WTC11 (cell line): ENCODE measurements at regions not wholly inside any gene's neighbourhood (a gene's known extent, or its start where the extent isn't known, plus 50 kb on each side); places are given as distances from the start of the nearest gene placed in this dataset.

Experiments
- ATAC-seq: fragments of 200-7000 bp; cut with Tn5 transposase; 2 replicates; pipeline ENCODE4 v1.10.0; 2021; ENCODE audit warnings: mild to moderate bottlenecking, moderate library complexity
- CTCF ChIA-PET: fragments of 300-600 bp; sonication (Branson Sonifier 250); formaldehyde crosslinking; loops from one replicate; lab custom pipeline; 2021; ENCODE audit warnings: antibody characterized with exemption; lab: Charles Lee
- POLR2A ChIA-PET: fragments of 350-600 bp; sonication (Branson Sonifier 250); formaldehyde crosslinking; loops from one replicate; lab custom pipeline; 2021; ENCODE audit warnings: antibody characterized with exemption; lab: Charles Lee
- DNase-seq: peaks from one replicate; pipeline ENCODE4 v3.0.0; 2021; ENCODE audit warnings: low spot score
- H3K27ac Mint-ChIP-seq: 2 replicates; pipeline ENCODE4 v1.8.0; 2021; ENCODE audit warnings: mixed read lengths
- H3K27me3 Mint-ChIP-seq: 2 replicates; pipeline ENCODE4 v1.8.0; 2021; ENCODE audit warnings: low read depth, mild to moderate bottlenecking, moderate library complexity, mixed read lengths
- H3K36me3 Mint-ChIP-seq: 2 replicates; pipeline ENCODE4 v1.8.0; 2021; ENCODE audit warnings: mixed read lengths
- H3K4me1 Mint-ChIP-seq: 2 replicates; pipeline ENCODE4 v1.8.0; 2022; ENCODE audit warnings: mixed read lengths
- H3K4me3 Mint-ChIP-seq: 2 replicates; pipeline ENCODE4 v1.8.0; 2021; ENCODE audit warnings: mild to moderate bottlenecking, moderate library complexity, mixed read lengths
- H3K9me3 Mint-ChIP-seq: 2 replicates; pipeline ENCODE4 v1.8.0; 2021; ENCODE audit warnings: mixed read lengths
- ERG ChIP-seq: fragments of 250-450 bp; sonication (Bioruptor Pico); IDR thresholded peaks from 2 replicates; pipeline ENCODE4 v1.8.0; 2021; ENCODE audit warnings: mild to moderate bottlenecking
- GTF2I ChIP-seq: fragments of 250-450 bp; sonication (Bioruptor Pico); conservative IDR thresholded peaks from 2 replicates; pipeline ENCODE4 v1.4.0; 2021; ENCODE audit warnings: mild to moderate bottlenecking
- JAZF1 ChIP-seq: fragments of 250-450 bp; sonication (Bioruptor Pico); IDR thresholded peaks from 2 replicates; pipeline ENCODE4 v1.9.0; 2021; ENCODE audit warnings: moderate library complexity, mild to moderate bottlenecking, inconsistent platforms
- OVOL2 ChIP-seq: fragments of 250-450 bp; sonication (Bioruptor Pico); IDR thresholded peaks from 2 replicates; pipeline ENCODE4 v1.9.0; 2021; ENCODE audit warnings: mild to moderate bottlenecking, borderline replicate concordance
- PRRX2 ChIP-seq: fragments of 250-450 bp; sonication (Bioruptor Pico); IDR thresholded peaks from 2 replicates; pipeline ENCODE4 v1.8.0; 2021; ENCODE audit warnings: mild to moderate bottlenecking
- RELA ChIP-seq: sonication (generic); formaldehyde crosslinking; IDR thresholded peaks from 2 replicates; pipeline ENCODE4 v1.8.1; 2022; ENCODE audit warnings: missing genetic modification reagents, mild to moderate bottlenecking, borderline replicate concordance
- TEAD4 ChIP-seq: sonication (generic); formaldehyde crosslinking; IDR thresholded peaks from 2 replicates; pipeline ENCODE4 v1.8.0; 2022; ENCODE audit warnings: mild to moderate bottlenecking, missing genetic modification reagents
- ZMAT4 ChIP-seq: fragments of 250-450 bp; sonication (Bioruptor Pico); IDR thresholded peaks from 2 replicates; pipeline ENCODE4 v1.9.0; 2021; ENCODE audit warnings: mild to moderate bottlenecking
- ZNF671 ChIP-seq: fragments of 250-450 bp; sonication (Bioruptor Pico); IDR thresholded peaks from 2 replicates; pipeline ENCODE4 v1.8.0; 2021; ENCODE audit warnings: mild to moderate bottlenecking
- TF ChIP-seq, protein P1 (sequence below): sonication (generic); formaldehyde crosslinking; IDR thresholded peaks from 2 replicates; pipeline ENCODE4 v1.8.1; 2022; ENCODE audit warnings: low read depth, mild to moderate bottlenecking, moderate library complexity, missing genetic modification reagents, borderline replicate concordance
- TF ChIP-seq, protein P2 (sequence below): sonication (generic); formaldehyde crosslinking; conservative IDR thresholded peaks from 2 replicates; pipeline ENCODE4 v1.8.1; 2022; ENCODE audit warnings: mild to moderate bottlenecking, missing genetic modification reagents
- TF ChIP-seq, protein P3 (sequence below): sonication (generic); formaldehyde crosslinking; IDR thresholded peaks from 2 replicates; pipeline ENCODE4 v1.8.1; 2023; ENCODE audit warnings: mild to moderate bottlenecking, missing genetic modification reagents
- TF ChIP-seq, protein P4 (sequence below): fragments of 200-600 bp; IDR thresholded peaks from 2 replicates; pipeline ENCODE4 v1.8.0; 2022; ENCODE audit warnings: antibody characterized with exemption
- TF ChIP-seq, protein P5 (sequence below): sonication (generic); formaldehyde crosslinking; IDR thresholded peaks from 2 replicates; pipeline ENCODE4 v1.8.0; 2022; ENCODE audit warnings: mild to moderate bottlenecking, missing genetic modification reagents
- TF ChIP-seq, protein P6 (sequence below): fragments of 250-450 bp; sonication (Bioruptor Pico); IDR thresholded peaks from 2 replicates; pipeline ENCODE4 v1.9.0; 2021; ENCODE audit warnings: moderate library complexity, mild to moderate bottlenecking, inconsistent platforms, borderline replicate concordance
- TF ChIP-seq, protein P7 (sequence below): sonication (generic); formaldehyde crosslinking; IDR thresholded peaks from 2 replicates; pipeline ENCODE4 v1.8.1; 2023; ENCODE audit warnings: mild to moderate bottlenecking, missing genetic modification reagents, borderline replicate concordance

DNA sequence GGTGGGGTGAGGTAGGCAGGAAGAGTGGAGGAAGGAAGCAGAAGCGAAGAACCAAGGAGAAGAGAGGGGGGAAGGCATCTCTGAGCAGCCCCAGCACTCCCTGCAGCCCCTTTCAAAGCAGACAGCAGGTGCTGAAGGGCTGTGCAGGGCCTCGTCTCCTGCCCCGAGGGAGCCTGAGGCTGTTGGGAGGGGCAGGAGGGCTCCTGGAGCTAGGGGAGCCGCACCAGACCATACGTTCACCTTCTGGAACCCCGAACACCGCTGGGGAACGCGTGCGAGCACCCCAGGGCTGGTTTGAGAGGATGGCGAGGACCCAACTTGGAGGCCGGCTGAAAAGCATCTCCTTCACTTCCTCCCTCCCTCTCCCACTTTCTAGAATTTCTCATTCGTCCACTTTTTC, 259.8 kb downstream of the FAM43A start (continued):
- TF ChIP-seq, protein P1, sequence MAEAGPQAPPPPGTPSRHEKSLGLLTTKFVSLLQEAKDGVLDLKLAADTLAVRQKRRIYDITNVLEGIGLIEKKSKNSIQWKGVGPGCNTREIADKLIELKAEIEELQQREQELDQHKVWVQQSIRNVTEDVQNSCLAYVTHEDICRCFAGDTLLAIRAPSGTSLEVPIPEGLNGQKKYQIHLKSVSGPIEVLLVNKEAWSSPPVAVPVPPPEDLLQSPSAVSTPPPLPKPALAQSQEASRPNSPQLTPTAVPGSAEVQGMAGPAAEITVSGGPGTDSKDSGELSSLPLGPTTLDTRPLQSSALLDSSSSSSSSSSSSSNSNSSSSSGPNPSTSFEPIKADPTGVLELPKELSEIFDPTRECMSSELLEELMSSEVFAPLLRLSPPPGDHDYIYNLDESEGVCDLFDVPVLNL (CRISPR knock-in tag) = no peak

GRCh38 chr3:194946091-194946490, 260.4 kb downstream of the FAM43A start:
- Mint-ChIP-seq H3K27ac (no peak overlapping the region), H3K9me3 (peaks cover 23% of the 10 kb centered on the region), H3K27me3 (no peaks in the 10 kb centered on the region), H3K4me3 (no peak overlapping the region), H3K4me1 (peaks cover 9% of the 10 kb centered on the region), H3K36me3 (peaks cover 2% of the 10 kb centered on the region; the same call in 1 of the 2 replicates)
- DNase-seq = no peak
- ChIA-PET CTCF (interaction anchor here (1.0 to 5.6 kb wide), 4 partner anchors 14 to 264 kb away, joined by 3 to 17 read pairs (median 8); no protein-coding TSS in a partner anchor), POLR2A (no interaction called here)
- no peak for TF ChIP-seq ZMAT4
- TF ChIP-seq, all 79 proteins: peak for 0
- ATAC-seq = no peak

GRCh38 chr3:194949592-194949991, 263.9 kb downstream of the FAM43A start:
- Mint-ChIP-seq H3K36me3 (peaks cover 2% of the 10 kb centered on the region; the same call in 1 of the 2 replicates), H3K27ac (no peak overlapping the region), H3K4me3 (no peak overlapping the region), H3K27me3 (no peaks in the 10 kb centered on the region), H3K9me3 (peaks cover 23% of the 10 kb centered on the region), H3K4me1 (peaks cover 11% of the 10 kb centered on the region)
- DNase-seq (no peak), ATAC-seq (no peak)
- TF ChIP-seq JAZF1 (no peak), GTF2I (no peak), RELA (CRISPR knock-in tag) (no peak), OVOL2 (CRISPR knock-in tag) (no peak), ZNF671 (CRISPR knock-in tag) (no peak), TEAD4 (CRISPR knock-in tag) (no peak), ERG (CRISPR knock-in tag) (no peak), PRRX2 (CRISPR knock-in tag) (no peak)
- TF ChIP-seq, protein P2, sequence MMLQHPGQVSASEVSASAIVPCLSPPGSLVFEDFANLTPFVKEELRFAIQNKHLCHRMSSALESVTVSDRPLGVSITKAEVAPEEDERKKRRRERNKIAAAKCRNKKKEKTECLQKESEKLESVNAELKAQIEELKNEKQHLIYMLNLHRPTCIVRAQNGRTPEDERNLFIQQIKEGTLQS (CRISPR knock-in tag) = no peak
- TF ChIP-seq, protein P3, sequence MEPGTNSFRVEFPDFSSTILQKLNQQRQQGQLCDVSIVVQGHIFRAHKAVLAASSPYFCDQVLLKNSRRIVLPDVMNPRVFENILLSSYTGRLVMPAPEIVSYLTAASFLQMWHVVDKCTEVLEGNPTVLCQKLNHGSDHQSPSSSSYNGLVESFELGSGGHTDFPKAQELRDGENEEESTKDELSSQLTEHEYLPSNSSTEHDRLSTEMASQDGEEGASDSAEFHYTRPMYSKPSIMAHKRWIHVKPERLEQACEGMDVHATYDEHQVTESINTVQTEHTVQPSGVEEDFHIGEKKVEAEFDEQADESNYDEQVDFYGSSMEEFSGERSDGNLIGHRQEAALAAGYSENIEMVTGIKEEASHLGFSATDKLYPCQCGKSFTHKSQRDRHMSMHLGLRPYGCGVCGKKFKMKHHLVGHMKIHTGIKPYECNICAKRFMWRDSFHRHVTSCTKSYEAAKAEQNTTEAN (CRISPR knock-in tag) = no peak
- TF ChIP-seq, protein P4, sequence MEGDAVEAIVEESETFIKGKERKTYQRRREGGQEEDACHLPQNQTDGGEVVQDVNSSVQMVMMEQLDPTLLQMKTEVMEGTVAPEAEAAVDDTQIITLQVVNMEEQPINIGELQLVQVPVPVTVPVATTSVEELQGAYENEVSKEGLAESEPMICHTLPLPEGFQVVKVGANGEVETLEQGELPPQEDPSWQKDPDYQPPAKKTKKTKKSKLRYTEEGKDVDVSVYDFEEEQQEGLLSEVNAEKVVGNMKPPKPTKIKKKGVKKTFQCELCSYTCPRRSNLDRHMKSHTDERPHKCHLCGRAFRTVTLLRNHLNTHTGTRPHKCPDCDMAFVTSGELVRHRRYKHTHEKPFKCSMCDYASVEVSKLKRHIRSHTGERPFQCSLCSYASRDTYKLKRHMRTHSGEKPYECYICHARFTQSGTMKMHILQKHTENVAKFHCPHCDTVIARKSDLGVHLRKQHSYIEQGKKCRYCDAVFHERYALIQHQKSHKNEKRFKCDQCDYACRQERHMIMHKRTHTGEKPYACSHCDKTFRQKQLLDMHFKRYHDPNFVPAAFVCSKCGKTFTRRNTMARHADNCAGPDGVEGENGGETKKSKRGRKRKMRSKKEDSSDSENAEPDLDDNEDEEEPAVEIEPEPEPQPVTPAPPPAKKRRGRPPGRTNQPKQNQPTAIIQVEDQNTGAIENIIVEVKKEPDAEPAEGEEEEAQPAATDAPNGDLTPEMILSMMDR = no peak
- TF ChIP-seq, protein P5, sequence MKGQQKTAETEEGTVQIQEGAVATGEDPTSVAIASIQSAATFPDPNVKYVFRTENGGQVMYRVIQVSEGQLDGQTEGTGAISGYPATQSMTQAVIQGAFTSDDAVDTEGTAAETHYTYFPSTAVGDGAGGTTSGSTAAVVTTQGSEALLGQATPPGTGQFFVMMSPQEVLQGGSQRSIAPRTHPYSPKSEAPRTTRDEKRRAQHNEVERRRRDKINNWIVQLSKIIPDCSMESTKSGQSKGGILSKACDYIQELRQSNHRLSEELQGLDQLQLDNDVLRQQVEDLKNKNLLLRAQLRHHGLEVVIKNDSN (CRISPR knock-in tag) = no peak
- TF ChIP-seq, protein P6, sequence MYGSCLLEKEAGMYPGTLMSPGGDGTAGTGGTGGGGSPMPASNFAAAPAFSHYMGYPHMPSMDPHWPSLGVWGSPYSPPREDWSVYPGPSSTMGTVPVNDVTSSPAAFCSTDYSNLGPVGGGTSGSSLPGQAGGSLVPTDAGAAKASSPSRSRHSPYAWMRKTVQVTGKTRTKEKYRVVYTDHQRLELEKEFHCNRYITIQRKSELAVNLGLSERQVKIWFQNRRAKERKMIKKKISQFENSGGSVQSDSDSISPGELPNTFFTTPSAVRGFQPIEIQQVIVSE = no peak
- TF ChIP-seq, protein P7, sequence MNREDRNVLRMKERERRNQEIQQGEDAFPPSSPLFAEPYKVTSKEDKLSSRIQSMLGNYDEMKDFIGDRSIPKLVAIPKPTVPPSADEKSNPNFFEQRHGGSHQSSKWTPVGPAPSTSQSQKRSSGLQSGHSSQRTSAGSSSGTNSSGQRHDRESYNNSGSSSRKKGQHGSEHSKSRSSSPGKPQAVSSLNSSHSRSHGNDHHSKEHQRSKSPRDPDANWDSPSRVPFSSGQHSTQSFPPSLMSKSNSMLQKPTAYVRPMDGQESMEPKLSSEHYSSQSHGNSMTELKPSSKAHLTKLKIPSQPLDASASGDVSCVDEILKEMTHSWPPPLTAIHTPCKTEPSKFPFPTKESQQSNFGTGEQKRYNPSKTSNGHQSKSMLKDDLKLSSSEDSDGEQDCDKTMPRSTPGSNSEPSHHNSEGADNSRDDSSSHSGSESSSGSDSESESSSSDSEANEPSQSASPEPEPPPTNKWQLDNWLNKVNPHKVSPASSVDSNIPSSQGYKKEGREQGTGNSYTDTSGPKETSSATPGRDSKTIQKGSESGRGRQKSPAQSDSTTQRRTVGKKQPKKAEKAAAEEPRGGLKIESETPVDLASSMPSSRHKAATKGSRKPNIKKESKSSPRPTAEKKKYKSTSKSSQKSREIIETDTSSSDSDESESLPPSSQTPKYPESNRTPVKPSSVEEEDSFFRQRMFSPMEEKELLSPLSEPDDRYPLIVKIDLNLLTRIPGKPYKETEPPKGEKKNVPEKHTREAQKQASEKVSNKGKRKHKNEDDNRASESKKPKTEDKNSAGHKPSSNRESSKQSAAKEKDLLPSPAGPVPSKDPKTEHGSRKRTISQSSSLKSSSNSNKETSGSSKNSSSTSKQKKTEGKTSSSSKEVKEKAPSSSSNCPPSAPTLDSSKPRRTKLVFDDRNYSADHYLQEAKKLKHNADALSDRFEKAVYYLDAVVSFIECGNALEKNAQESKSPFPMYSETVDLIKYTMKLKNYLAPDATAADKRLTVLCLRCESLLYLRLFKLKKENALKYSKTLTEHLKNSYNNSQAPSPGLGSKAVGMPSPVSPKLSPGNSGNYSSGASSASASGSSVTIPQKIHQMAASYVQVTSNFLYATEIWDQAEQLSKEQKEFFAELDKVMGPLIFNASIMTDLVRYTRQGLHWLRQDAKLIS (CRISPR knock-in tag) = no peak
- ChIA-PET POLR2A (no interaction called here), CTCF (no interaction called here)
